ENCODE measurements at regions not wholly inside any gene's neighbourhood (a gene's known extent, or its start where the extent isn't known, plus 50 kb on each side); places are given as distances from the start of the nearest gene placed in this dataset.
A peak's percentile ranks its signal among the peaks of the same experiment; 100 is the strongest.

- Histone ChIP-seq H4K20me1 (ENCODE audit: insufficient read depth, poor library complexity, severe bottlenecking) (no peaks in the 10 kb centered on the region), H3K36me3 (replicated peaks; ENCODE audit: insufficient read depth, low read depth) (no peaks in the 10 kb centered on the region), H3K27me3 (no peaks in the 10 kb centered on the region), H3K9me3 (ENCODE audit: low read depth) (no peaks in the 10 kb centered on the region), H3K4me1 (ENCODE audit: insufficient read depth) (peaks cover 12% of the 10 kb centered on the region), H3K9me2 (replicated peaks; ENCODE audit: insufficient read depth) (no peaks in the 10 kb centered on the region), H3K4me3 (no peak overlapping the region), H3K4me2 (no peak overlapping the region), H2AFZ (no peak overlapping the region), H3K79me2 (no peaks in the 10 kb centered on the region), H3K27ac (no peak overlapping the region)
- peak; percentile 71 for DNase-seq (ENCODE audit: low spot score)
- 20% methylated on average over 9 of the region's 9 CpGs for WGBS (ENCODE audit: low lambda C conversion rate, missing lambda C conversion rate)
- TF ChIP-seq EZH2 (IDR thresholded peaks at IDR 0.05; ENCODE audit: borderline replicate concordance): no peak
- TF ChIP-seq CTCF (IDR thresholded peaks at IDR 0.05; ENCODE audit: poor library complexity): peak; percentile 64
Measured at GRCh38 chr12:11553871-11554533, 95.5 kb upstream of the ETV6 start.

- no peaks in the 10 kb centered on the region for H3K9me3 ChIP-seq (ENCODE audit: low read depth)
- no peaks in the 10 kb centered on the region for H4K20me1 ChIP-seq (ENCODE audit: insufficient read depth, poor library complexity, severe bottlenecking)
- H2AFZ ChIP-seq: no peak overlapping the region
- H3K27me3 ChIP-seq: no peaks in the 10 kb centered on the region
- H3K27ac ChIP-seq: no peak overlapping the region
- H3K4me3 ChIP-seq: no peak overlapping the region
- H3K4me1 ChIP-seq (ENCODE audit: insufficient read depth): peaks cover 12% of the 10 kb centered on the region
- no peak overlapping the region for H3K4me2 ChIP-seq
- WGBS (ENCODE audit: low lambda C conversion rate, missing lambda C conversion rate): 90% methylated on average over 7 of the region's 7 CpGs
- DNase-seq (ENCODE audit: low spot score): no peak
- TF ChIP-seq EZH2 (IDR thresholded peaks at IDR 0.05; ENCODE audit: borderline replicate concordance): no peak
- no peak for TF ChIP-seq CTCF (IDR thresholded peaks at IDR 0.05; ENCODE audit: poor library complexity)
- no peak for TF ChIP-seq EZH2phosphoT487 (IDR thresholded peaks at IDR 0.05; ENCODE audit: low read depth, severe bottlenecking, unreplicated experiment)
- no peaks in the 10 kb centered on the region for H3K9me2 ChIP-seq (replicated peaks; ENCODE audit: insufficient read depth)
- H3K79me2 ChIP-seq: no peaks in the 10 kb centered on the region
- no peaks in the 10 kb centered on the region for H3K36me3 ChIP-seq (replicated peaks; ENCODE audit: insufficient read depth, low read depth)
Measured at GRCh38 chr12:11555195-11555594, 94.3 kb upstream of the ETV6 start.

GRCh38 chr12:11555743-11556625 lies 93.5 kb upstream of the ETV6 start:
- Histone ChIP-seq H3K4me2 (peak overlapping the region; percentile 65), H3K4me3 (no peak overlapping the region), H4K20me1 (ENCODE audit: insufficient read depth, poor library complexity, severe bottlenecking) (no peaks in the 10 kb centered on the region), H3K9me2 (replicated peaks; ENCODE audit: insufficient read depth) (no peaks in the 10 kb centered on the region), H3K79me2 (no peaks in the 10 kb centered on the region), H3K27ac (peak overlapping the region; percentile 24), H3K36me3 (replicated peaks; ENCODE audit: insufficient read depth, low read depth) (no peaks in the 10 kb centered on the region), H3K4me1 (ENCODE audit: insufficient read depth) (peaks cover 12% of the 10 kb centered on the region), H2AFZ (peak overlapping the region; percentile 5), H3K9me3 (ENCODE audit: low read depth) (no peaks in the 10 kb centered on the region), H3K27me3 (no peaks in the 10 kb centered on the region)
- DNase-seq (ENCODE audit: low spot score): peak; percentile 20
- WGBS (ENCODE audit: low lambda C conversion rate, missing lambda C conversion rate): 32% methylated on average over 11 of the region's 11 CpGs
- TF ChIP-seq CTCF (IDR thresholded peaks at IDR 0.05; ENCODE audit: poor library complexity): no peak
- no peak for TF ChIP-seq EZH2phosphoT487 (IDR thresholded peaks at IDR 0.05; ENCODE audit: low read depth, severe bottlenecking, unreplicated experiment)
- TF ChIP-seq EZH2 (IDR thresholded peaks at IDR 0.05; ENCODE audit: borderline replicate concordance): no peak
